K562 (cell line): ENCODE measurements at regions not wholly inside any gene's neighbourhood (a gene's known extent, or its start where the extent isn't known, plus 50 kb on each side); places are given as distances from the start of the nearest gene placed in this dataset.

Experiments
- ATAC-seq: fragments of 200-7000 bp; cut with Tn5 transposase; 3 replicates; pipeline ENCODE4 v1.9.1; 2020; ENCODE audit warnings: moderate library complexity
- BruUV-seq: library from RNA; stranded (reverse); fragments of 400-500 nt; replicated peaks from 2 replicates; lab custom pipeline; 2021; lab: Mats Ljungman, UMichigan
- CTCF ChIA-PET: fragments of 300-600 bp; formaldehyde crosslinking; extraction: SDS; loops from one replicate; lab custom pipeline; 2021; ENCODE audit warnings: low intra/inter-chr PET ratio; lab: Yijun Ruan, JAX
- POLR2A ChIA-PET: fragments of 300-600, 350-650 bp; sonication (Branson Sonifier 250); formaldehyde crosslinking; extraction: SDS; loops from one replicate; lab custom pipeline; 2021; ENCODE audit warnings: antibody characterized with exemption, inconsistent platforms; lab: Yijun Ruan, JAX
- DNase-seq, 4 experiments: peaks; one replicate each; pipeline versions ENCODE4 v3.0.0 to v3.0.0-alpha.2; 2011 to 2018; ENCODE audit warnings: low spot score in 3 of 4, mixed read lengths in 3 of 4; ENCODE audit errors: extremely low read depth in 1 of 4
- FAIRE-seq: peaks from 2 replicates; lab custom pipeline; 2011; peaks lifted over from hg19 to GRCh38; lab: Jason Lieb, UNC
- H2AFZ ChIP-seq: 2 replicates; pipeline ENCODE4 v1.6.0; 2011; ENCODE audit warnings: low read depth, low read length, control low read depth, inconsistent platforms
- H3K27ac ChIP-seq: fragments of 200-600 bp; 3 replicates; pipeline ENCODE4 v1.8.0; 2011; ENCODE audit warnings: low read depth, mild to moderate bottlenecking, control low read depth, inconsistent platforms, low read length, moderate library complexity, mixed read lengths; ENCODE audit errors: extremely low read depth
- H3K27me3 ChIP-seq, 2 experiments: fragments of 300-600 bp in 1 of 2; 2 replicates in 1 of 2; 3 replicates in 1 of 2; pipeline versions ENCODE4 v1.6.0 to v1.8.0; 2011; ENCODE audit warnings: inconsistent platforms in 2 of 2, low read length in 2 of 2, mild to moderate bottlenecking in 1 of 2, mixed read lengths in 1 of 2, moderate library complexity in 1 of 2; ENCODE audit not compliant: control insufficient read depth in 2 of 2, insufficient read depth in 2 of 2
- H3K36me3 ChIP-seq: fragments of 300-600 bp; 3 replicates; pipeline ENCODE4 v1.8.0; 2011; ENCODE audit warnings: mild to moderate bottlenecking, low read length, inconsistent platforms; ENCODE audit not compliant: control insufficient read depth, insufficient read depth
- H3K4me1 ChIP-seq, 2 experiments: fragments of 200-600 bp in 1 of 2; replicated peaks in 1 of 2; 2 replicates in 1 of 2; 3 replicates in 1 of 2; pipeline versions ENCODE4 v1.5.1 to v1.8.0; 2011; ENCODE audit warnings: inconsistent platforms in 2 of 2, low read length in 2 of 2, mild to moderate bottlenecking in 1 of 2, mixed read lengths in 1 of 2, moderate library complexity in 1 of 2; ENCODE audit not compliant: control insufficient read depth in 2 of 2, insufficient read depth in 2 of 2
- H3K4me2 ChIP-seq: 2 replicates; pipeline ENCODE4 v1.6.1; 2011; ENCODE audit warnings: low read length, control low read depth, inconsistent platforms, mixed read lengths; ENCODE audit not compliant: insufficient read depth
- H3K4me3 ChIP-seq: fragments of 200-600 bp; sonication (generic), shearing (Covaris generic); 2 replicates; pipeline ENCODE4 v1.5.1; 2016; ENCODE audit warnings: control low read depth, inconsistent platforms
- H3K79me2 ChIP-seq: fragments of 200-600 bp; 3 replicates; pipeline ENCODE4 v1.8.0; 2011; ENCODE audit warnings: low read length, inconsistent platforms; ENCODE audit not compliant: control insufficient read depth, insufficient read depth
- H3K9ac ChIP-seq, 2 experiments: 2 replicates each; pipeline versions ENCODE4 v1.6.0 to v1.6.1; 2011; ENCODE audit warnings: low read depth in 2 of 2, low read length in 2 of 2, control low read depth in 1 of 2, inconsistent platforms in 1 of 2, mild to moderate bottlenecking in 1 of 2, mixed read lengths in 1 of 2; ENCODE audit not compliant: insufficient read depth in 1 of 2
- H3K9me1 ChIP-seq: one replicate; pipeline ENCODE4 v1.6.0; 2011; ENCODE audit warnings: inconsistent platforms, mild to moderate bottlenecking, low read length, moderate library complexity; ENCODE audit not compliant: control insufficient read depth, insufficient read depth
- H3K9me3 ChIP-seq: replicated peaks from 2 replicates; pipeline ENCODE4 v1.5.1; 2011; ENCODE audit warnings: low read depth, low read length, inconsistent platforms; ENCODE audit not compliant: control insufficient read depth, insufficient read depth
- H4K20me1 ChIP-seq: replicated peaks from 2 replicates; pipeline ENCODE4 v1.6.1; 2011; ENCODE audit warnings: low read length, inconsistent platforms, mixed read lengths; ENCODE audit not compliant: control insufficient read depth, insufficient read depth
- BHLHE40 ChIP-seq: IDR thresholded peaks from 2 replicates; pipeline ENCODE4 v1.6.1; 2011; ENCODE audit warnings: low read length, improper control_type of control experiment
- DNMT1 ChIP-seq: fragments of 450-650 bp; IDR thresholded peaks from 2 replicates; pipeline ENCODE4 v1.6.1; 2016; ENCODE audit warnings: antibody characterized with exemption, mild to moderate bottlenecking
- ETV1 ChIP-seq: fragments of 450-650 bp; conservative IDR thresholded peaks from 2 replicates; pipeline ENCODE4 v1.6.1; 2016; ENCODE audit warnings: missing genetic modification characterization, control low read depth, low read depth, missing compliant biosample characterization
- HMGN3 ChIP-seq: IDR thresholded peaks from 2 replicates; pipeline ENCODE4 v1.6.1; 2011; ENCODE audit warnings: borderline replicate concordance, low read depth, mild to moderate bottlenecking, mixed read lengths, low read length; ENCODE audit not compliant: insufficient read length; ENCODE audit errors: extremely low read depth
- MAFG ChIP-seq: fragments of 450-650 bp; conservative IDR thresholded peaks from 2 replicates; pipeline ENCODE4 v1.6.1; 2016; ENCODE audit warnings: missing genetic modification characterization, missing compliant biosample characterization
- POLR2H ChIP-seq: IDR thresholded peaks from 2 replicates; pipeline ENCODE4 v1.6.1; 2016; ENCODE audit warnings: missing genetic modification characterization, low read depth, mild to moderate bottlenecking, control low read depth, missing compliant biosample characterization, moderate library complexity
- RBM22 ChIP-seq: fragments of 200-400 bp; formaldehyde crosslinking; IDR thresholded peaks from 2 replicates; pipeline ENCODE4 v1.6.1; 2018; ENCODE audit warnings: low read length, low read depth; ENCODE audit not compliant: poor library complexity, severe bottlenecking
- TAF9B ChIP-seq: fragments of 450-650 bp; IDR thresholded peaks from 2 replicates; pipeline ENCODE4 v1.6.1; 2018; ENCODE audit warnings: mild to moderate bottlenecking; ENCODE audit not compliant: partially characterized antibody
- TEAD2 ChIP-seq: fragments of 450-650 bp; IDR thresholded peaks from 2 replicates; pipeline ENCODE4 v1.6.1; 2016; ENCODE audit warnings: missing genetic modification characterization, control low read depth, missing compliant biosample characterization
- TOE1 ChIP-seq, 2 experiments: fragments of 450-650 bp in 1 of 2; sonication (generic) in 1 of 2; formaldehyde crosslinking in 1 of 2; IDR thresholded peaks; 2 replicates each; pipeline versions ENCODE4 v1.7.1 to v1.8.0; 2016 to 2022; ENCODE audit warnings: borderline replicate concordance in 2 of 2, mild to moderate bottlenecking in 2 of 2, antibody characterized with exemption in 1 of 2, inconsistent platforms in 1 of 2, low read depth in 1 of 2, missing genetic modification reagents in 1 of 2, moderate library complexity in 1 of 2
- ZNF133 ChIP-seq: fragments of 250-450 bp; sonication (Bioruptor Pico); IDR thresholded peaks from 2 replicates; pipeline ENCODE4 v1.4.0; 2020; ENCODE audit warnings: mild to moderate bottlenecking
- ZNF764 ChIP-seq: fragments of 250-450 bp; sonication (Bioruptor Pico); IDR thresholded peaks from 2 replicates; pipeline ENCODE4 v1.4.0; 2020; ENCODE audit warnings: low read depth, mild to moderate bottlenecking, moderate library complexity
- ZNF766 ChIP-seq: fragments of 200-800 bp; sonication (Bioruptor generic); conservative IDR thresholded peaks from 2 replicates; pipeline ENCODE4 v1.6.1; 2016; ENCODE audit warnings: missing genetic modification characterization, missing compliant biosample characterization
- ZNF79 ChIP-seq: fragments of 250-450 bp; sonication (Bioruptor Pico); IDR thresholded peaks from 2 replicates; pipeline ENCODE4 v1.4.0; 2020; ENCODE audit warnings: low read depth, mild to moderate bottlenecking, moderate library complexity
- in situ Hi-C: fragments of 300-500 bp; cut with MboI; formaldehyde crosslinking; loops from 4 replicates; pipeline ENCODE4 v1.15.0; 2018; ENCODE audit warnings: inconsistent platforms, mixed read lengths
- intact Hi-C: fragments of 100-400 bp; cut with micrococcal nuclease; formaldehyde crosslinking; loops from 2 replicates; pipeline ENCODE4 v1.14.2; 2022

DNA sequence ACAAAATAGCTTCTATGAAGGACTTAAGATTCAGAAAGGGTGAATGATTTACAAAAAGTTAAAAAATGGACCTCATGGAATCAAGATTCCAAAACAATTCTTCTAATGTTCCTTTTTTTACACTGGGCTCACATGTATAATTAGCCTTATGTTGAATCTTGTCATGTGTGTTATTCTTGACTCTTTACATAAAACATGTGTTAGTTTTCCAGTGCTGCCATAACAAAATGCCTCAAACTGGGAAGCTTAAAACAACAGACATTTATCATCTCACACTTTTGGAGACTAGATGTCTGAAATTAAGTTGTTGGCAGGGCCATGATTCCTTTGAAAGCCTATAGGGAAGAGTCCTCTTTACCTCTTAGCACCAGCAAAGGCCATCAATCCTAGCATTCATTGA is 192.5 kb upstream of the SORCS1 start:
- DNase-seq, result no peak
- BruUV-seq, result no TSS peak
- ChIA-PET POLR2A (no interaction called here), CTCF (no interaction called here)
- H3K27me3 ChIP-seq, result no peaks in the 10 kb centered on the region
- H3K4me3 ChIP-seq, result no peak overlapping the region
- no peaks in the 10 kb centered on the region for H4K20me1 ChIP-seq
- FAIRE-seq, result no peak
- no peaks in the 10 kb centered on the region for H3K9me1 ChIP-seq
- H3K9me3 ChIP-seq, result no peaks in the 10 kb centered on the region; the same call in 1 of the 2 replicates
- no peak for TF ChIP-seq DNMT1
- no peak for TF ChIP-seq BHLHE40
- TF ChIP-seq ZNF766 (CRISPR knock-in tag), result no peak
- TF ChIP-seq ZNF133 (CRISPR knock-in tag), result no peak
- no peak for TF ChIP-seq MAFG
- no peak for TF ChIP-seq POLR2H (tag)
- no peak for TF ChIP-seq HMGN3
- no peak for TF ChIP-seq ZNF764
- no peak for TF ChIP-seq RBM22
- TF ChIP-seq TOE1 (IDR thresholded peaks at IDR 0.05; ENCODE audit: borderline replicate concordance), result no peak
- no peak for TF ChIP-seq TOE1 (CRISPR knock-in tag; IDR thresholded peaks at IDR 0.05; ENCODE audit: borderline replicate concordance, low read depth)
- no peak for TF ChIP-seq TEAD2 (tag)
- TF ChIP-seq ETV1 (tag), result no peak
- no peak for TF ChIP-seq TAF9B
- no peak for TF ChIP-seq ZNF79 (CRISPR knock-in tag)
- TF ChIP-seq, all 486 proteins: peak for 0
- H3K36me3 ChIP-seq, result no peaks in the 10 kb centered on the region
- H3K4me2 ChIP-seq, result no peak overlapping the region
- intact Hi-C loops (no loop called here), in situ Hi-C loops (no loop called here)
- H3K79me2 ChIP-seq, result no peaks in the 10 kb centered on the region
- H3K27ac ChIP-seq, result no peak overlapping the region
- H2AFZ ChIP-seq, result no peak overlapping the region
- no peaks in the 10 kb centered on the region for H3K4me1 ChIP-seq
- no peak overlapping the region for H3K9ac ChIP-seq
- ATAC-seq, result no peak
